ENCODE measurements at regions not wholly inside any gene's neighbourhood (a gene's known extent, or its start where the extent isn't known, plus 50 kb on each side); places are given as distances from the start of the nearest gene placed in this dataset.

DNA sequence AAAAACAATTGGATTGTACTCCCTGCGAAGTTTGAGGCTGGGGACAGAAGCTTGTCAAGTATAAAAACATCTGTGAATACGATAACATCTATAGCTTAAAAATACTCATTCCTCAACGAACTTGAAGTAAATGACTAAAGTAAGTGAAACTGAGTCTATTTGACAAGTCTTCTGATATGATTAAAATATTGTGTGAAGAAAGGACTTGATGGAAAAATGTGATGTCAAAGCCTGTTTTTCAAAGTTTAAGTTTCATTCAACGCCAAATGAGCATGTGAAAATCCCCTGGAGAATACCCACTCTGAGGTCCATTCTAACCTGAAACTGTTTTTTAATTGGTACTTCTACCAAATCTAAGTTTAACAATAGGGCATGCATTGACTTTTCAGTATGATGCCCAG lies 122.3 kb upstream of the MDFIC start:
- no peak for DNase-seq
- H3K27me3 ChIP-seq (replicated peaks in 1 of 7) = no peaks in the 10 kb centered on the region
- no peak overlapping the region for H3K27ac ChIP-seq
- no peak for TF ChIP-seq POLR2AphosphoS5 (IDR thresholded peaks at IDR 0.05)
- TF ChIP-seq, protein P1, sequence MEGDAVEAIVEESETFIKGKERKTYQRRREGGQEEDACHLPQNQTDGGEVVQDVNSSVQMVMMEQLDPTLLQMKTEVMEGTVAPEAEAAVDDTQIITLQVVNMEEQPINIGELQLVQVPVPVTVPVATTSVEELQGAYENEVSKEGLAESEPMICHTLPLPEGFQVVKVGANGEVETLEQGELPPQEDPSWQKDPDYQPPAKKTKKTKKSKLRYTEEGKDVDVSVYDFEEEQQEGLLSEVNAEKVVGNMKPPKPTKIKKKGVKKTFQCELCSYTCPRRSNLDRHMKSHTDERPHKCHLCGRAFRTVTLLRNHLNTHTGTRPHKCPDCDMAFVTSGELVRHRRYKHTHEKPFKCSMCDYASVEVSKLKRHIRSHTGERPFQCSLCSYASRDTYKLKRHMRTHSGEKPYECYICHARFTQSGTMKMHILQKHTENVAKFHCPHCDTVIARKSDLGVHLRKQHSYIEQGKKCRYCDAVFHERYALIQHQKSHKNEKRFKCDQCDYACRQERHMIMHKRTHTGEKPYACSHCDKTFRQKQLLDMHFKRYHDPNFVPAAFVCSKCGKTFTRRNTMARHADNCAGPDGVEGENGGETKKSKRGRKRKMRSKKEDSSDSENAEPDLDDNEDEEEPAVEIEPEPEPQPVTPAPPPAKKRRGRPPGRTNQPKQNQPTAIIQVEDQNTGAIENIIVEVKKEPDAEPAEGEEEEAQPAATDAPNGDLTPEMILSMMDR (IDR thresholded peaks at IDR 0.05 in 8 of 11, conservative IDR thresholded peaks at IDR 0.05 in 3 of 11) = no peak
- TF ChIP-seq POLR2A (IDR thresholded peaks at IDR 0.05) = no peak
- no peak overlapping the region for H3K4me3 ChIP-seq
- no peaks in the 10 kb centered on the region for H3K36me3 ChIP-seq
- intact Hi-C loops (cut with DNase I; ENCODE audit: low total_unique reads) = no loop called here
- 67 to 83% (median 73%) methylated on average over 4 of the region's 4 CpGs for WGBS, 5 donors
- H3K4me1 ChIP-seq = no peaks in the 10 kb centered on the region
- H3K9me3 ChIP-seq = no peaks in the 10 kb centered on the region

DNA sequence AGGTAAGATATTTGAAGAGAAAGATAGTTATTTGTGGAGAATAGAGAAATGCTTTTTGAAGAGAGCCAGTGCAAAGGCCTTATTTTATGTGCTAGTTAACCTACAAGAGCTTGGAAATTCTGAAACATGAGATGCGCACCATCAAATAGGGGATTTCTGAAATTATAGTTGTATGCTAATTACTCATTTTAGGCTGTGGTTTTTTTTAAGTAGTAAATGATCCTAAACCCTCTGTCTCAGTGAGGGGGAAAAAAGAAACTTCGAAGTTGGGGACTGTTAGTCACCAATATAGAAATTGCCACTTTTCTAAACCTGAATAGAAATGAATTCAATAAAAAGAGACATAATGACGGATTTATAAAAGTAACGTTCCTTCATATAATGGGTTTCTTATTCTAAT lies 119.3 kb upstream of the MDFIC start:
- intact Hi-C loops (cut with DNase I; ENCODE audit: low total_unique reads) = no loop called here
- TF ChIP-seq, protein P1 (IDR thresholded peaks at IDR 0.05 in 8 of 11, conservative IDR thresholded peaks at IDR 0.05 in 3 of 11) = no peak
- TF ChIP-seq POLR2AphosphoS5 (IDR thresholded peaks at IDR 0.05) (no peak), POLR2A (IDR thresholded peaks at IDR 0.05) (no peak)
- WGBS, 5 donors = 52 to 75% (median 69%) methylated on average over 4 of the region's 4 CpGs

DNA sequence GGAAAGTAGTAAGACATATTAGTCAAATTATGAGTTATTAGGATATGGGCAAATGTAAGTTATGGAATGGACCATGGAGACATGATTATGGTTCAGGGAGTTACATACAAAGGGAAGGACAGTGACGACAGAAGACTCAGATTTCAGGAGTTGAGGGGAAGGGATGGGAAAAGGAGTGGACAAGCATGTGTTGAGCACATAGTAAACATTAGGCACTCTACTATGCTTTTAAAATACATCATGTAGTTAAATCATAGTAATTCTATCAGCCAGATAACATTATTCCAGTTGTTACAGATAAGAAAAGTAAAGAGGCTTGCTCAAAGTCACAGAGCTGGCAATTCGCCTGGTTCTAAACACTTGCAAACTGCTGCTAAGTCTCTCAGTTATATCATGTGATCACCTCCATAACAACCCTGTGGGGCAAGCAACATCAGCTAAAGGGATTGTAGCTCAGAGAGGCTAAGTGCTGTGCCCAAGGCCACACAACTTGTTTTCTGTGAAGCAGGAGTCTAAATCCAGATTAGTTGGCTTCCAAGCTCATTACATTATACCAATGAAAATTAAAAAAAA lies 115.2 kb upstream of the MDFIC start:
- no peak overlapping the region for H3K4me3 ChIP-seq
- H3K9me3 ChIP-seq = no peaks in the 10 kb centered on the region
- no peak overlapping the region for H3K27ac ChIP-seq
- no peaks in the 10 kb centered on the region for H3K36me3 ChIP-seq
- intact Hi-C loops (cut with DNase I; ENCODE audit: low total_unique reads) = no loop called here
- no peaks in the 10 kb centered on the region for H3K27me3 ChIP-seq (replicated peaks in 1 of 7)
- no peaks in the 10 kb centered on the region for H3K4me1 ChIP-seq
- TF ChIP-seq POLR2AphosphoS5 (IDR thresholded peaks at IDR 0.05) (no peak), POLR2A (IDR thresholded peaks at IDR 0.05) (no peak)
- TF ChIP-seq, protein P1 (IDR thresholded peaks at IDR 0.05 in 8 of 11, conservative IDR thresholded peaks at IDR 0.05 in 3 of 11) = no peak
- WGBS, 5 donors = 75 to 88% (median 87%) methylated on average over 2 of the region's 2 CpGs
- DNase-seq = no peak

More for the DNA sequence above, 119.3 kb upstream of the MDFIC start:
- no peaks in the 10 kb centered on the region for H3K27me3 ChIP-seq (replicated peaks in 1 of 7)
- H3K4me3 ChIP-seq = no peak overlapping the region
- H3K36me3 ChIP-seq = no peaks in the 10 kb centered on the region
- no peaks in the 10 kb centered on the region for H3K4me1 ChIP-seq
- no peak for DNase-seq
- H3K27ac ChIP-seq = no peak overlapping the region
- no peaks in the 10 kb centered on the region for H3K9me3 ChIP-seq

DNA sequence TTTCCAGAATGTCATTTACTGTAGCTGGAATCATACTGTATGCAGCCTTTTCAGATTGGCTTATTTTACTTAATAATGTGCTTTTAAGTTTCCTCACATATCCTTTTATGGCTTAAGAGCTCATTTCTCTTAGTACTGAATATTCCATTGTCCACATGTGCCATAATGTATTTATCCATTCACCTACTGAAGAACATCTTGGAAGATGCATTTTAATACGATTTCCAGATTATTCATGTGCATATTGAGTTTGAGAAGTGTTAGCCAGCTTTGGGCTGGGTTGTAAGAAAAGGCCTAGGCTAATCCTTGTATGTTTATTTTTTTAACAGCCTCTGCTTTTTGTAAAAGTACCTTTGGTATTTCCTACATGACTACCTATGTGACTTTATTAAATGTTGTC lies 109.3 kb upstream of the MDFIC start:
- Histone ChIP-seq H3K9me3 (no peaks in the 10 kb centered on the region), H3K27ac (no peak overlapping the region), H3K36me3 (no peaks in the 10 kb centered on the region), H3K27me3 (replicated peaks in 1 of 7) (no peaks in the 10 kb centered on the region), H3K4me1 (no peaks in the 10 kb centered on the region), H3K4me3 (no peak overlapping the region)
- WGBS, 5 donors = 79 to 88% (median 84%) methylated on average over 1 of the region's 1 CpG
- DNase-seq = no peak
- intact Hi-C loops (cut with DNase I; ENCODE audit: low total_unique reads) = no loop called here
- TF ChIP-seq, protein P1 (IDR thresholded peaks at IDR 0.05 in 8 of 11, conservative IDR thresholded peaks at IDR 0.05 in 3 of 11) = no peak
- TF ChIP-seq POLR2AphosphoS5 (IDR thresholded peaks at IDR 0.05) = no peak
- TF ChIP-seq POLR2A (IDR thresholded peaks at IDR 0.05) = no peak

Measured in spleen (tissue), 11 donors.